IMR-90 (cell line): ENCODE measurements at regions not wholly inside any gene's neighbourhood (a gene's known extent, or its start where the extent isn't known, plus 50 kb on each side); places are given as distances from the start of the nearest gene placed in this dataset.

Experiments used
- ATAC-seq: fragments of 200-7000 bp; cut with Tn5 transposase; 2 replicates; pipeline ENCODE4 v1.9.1; 2020; ENCODE audit warnings: low read depth, mild to moderate bottlenecking, moderate library complexity
- BruUV-seq: library from RNA; stranded (reverse); fragments of 400-500 nt; replicated peaks from 2 replicates; lab custom pipeline; 2021; lab: Mats Ljungman, UMichigan
- CTCF ChIA-PET: fragments of 300-600 bp; formaldehyde crosslinking; extraction: SDS; loops from one replicate; lab custom pipeline; 2021; ENCODE audit warnings: antibody characterized with exemption; lab: Yijun Ruan, JAX
- POLR2A ChIA-PET: fragments of 300-600 bp; sonication (Branson Sonifier 250); formaldehyde crosslinking; loops from one replicate; lab custom pipeline; 2022; ENCODE audit warnings: antibody characterized with exemption; ENCODE audit not compliant: unreplicated experiment; lab: Charles Lee
- DNase-seq: peaks from one replicate; pipeline ENCODE4 v3.0.0; 2013
- H2AFZ ChIP-seq: replicated peaks from 2 replicates; pipeline ENCODE3; 2013; ENCODE audit warnings: low read length, mild to moderate bottlenecking; ENCODE audit not compliant: poor library complexity
- H2AK5ac ChIP-seq: 2 replicates; pipeline ENCODE4 v1.6.1; 2013; ENCODE audit warnings: low read depth, low read length, inconsistent platforms
- H2AK9ac ChIP-seq: replicated peaks from 2 replicates; pipeline ENCODE3; 2013; ENCODE audit warnings: mild to moderate bottlenecking, low read depth, low read length, moderate library complexity; ENCODE audit not compliant: poor library complexity
- H2BK120ac ChIP-seq: 2 replicates; pipeline ENCODE4 v1.6.1; 2013; ENCODE audit warnings: low read depth, low read length, inconsistent platforms
- H2BK15ac ChIP-seq: 3 replicates; pipeline ENCODE4 v1.6.1; 2013; ENCODE audit warnings: low read depth, low read length, inconsistent platforms
- H2BK20ac ChIP-seq: 2 replicates; pipeline ENCODE4 v1.6.1; 2013; ENCODE audit warnings: low read depth, mild to moderate bottlenecking, inconsistent platforms, low read length, moderate library complexity
- H2BK5ac ChIP-seq: 2 replicates; pipeline ENCODE4 v1.6.1; 2013; ENCODE audit warnings: mild to moderate bottlenecking, low read depth, low read length, inconsistent platforms; ENCODE audit not compliant: poor library complexity, severe bottlenecking
- H3K14ac ChIP-seq: replicated peaks from 2 replicates; pipeline ENCODE4 v1.6.1; 2013; ENCODE audit warnings: low read depth, low read length, inconsistent platforms
- H3K18ac ChIP-seq: 2 replicates; pipeline ENCODE4 v1.6.1; 2013; ENCODE audit warnings: low read depth, low read length, control low read depth
- H3K23ac ChIP-seq: 2 replicates; pipeline ENCODE4 v1.6.1; 2013; ENCODE audit warnings: low read depth, low read length, inconsistent platforms
- H3K27ac ChIP-seq: 2 replicates; pipeline ENCODE4 v1.5.1; 2013; ENCODE audit warnings: mild to moderate bottlenecking, control low read depth, low read length; ENCODE audit not compliant: insufficient read depth
- H3K27me3 ChIP-seq: 2 replicates; pipeline ENCODE4 v1.6.1; 2013; ENCODE audit warnings: low read length; ENCODE audit not compliant: control insufficient read depth, insufficient read depth
- H3K36me3 ChIP-seq: 2 replicates; pipeline ENCODE4 v1.6.1; 2013; ENCODE audit warnings: low read length, mixed read lengths; ENCODE audit not compliant: control insufficient read depth, insufficient read depth
- H3K4ac ChIP-seq: 2 replicates; pipeline ENCODE4 v1.6.1; 2013; ENCODE audit warnings: low read depth, low read length, inconsistent platforms
- H3K4me1 ChIP-seq: 2 replicates; pipeline ENCODE4 v1.6.1; 2013; ENCODE audit warnings: low read length, mixed read lengths; ENCODE audit not compliant: control insufficient read depth, insufficient read depth
- H3K4me2 ChIP-seq: 2 replicates; pipeline ENCODE4 v1.6.1; 2013; ENCODE audit warnings: low read depth, mild to moderate bottlenecking, control low read depth, low read length, moderate library complexity
- H3K4me3 ChIP-seq: 2 replicates; pipeline ENCODE4 v1.5.1; 2013; ENCODE audit warnings: low read depth, mild to moderate bottlenecking, control low read depth, low read length, moderate library complexity; ENCODE audit not compliant: insufficient read depth
- H3K56ac ChIP-seq: 2 replicates; pipeline ENCODE4 v1.6.1; 2013; ENCODE audit warnings: low read length, inconsistent platforms; ENCODE audit not compliant: insufficient read depth; ENCODE audit errors: extremely low read depth
- H3K79me1 ChIP-seq, 2 experiments: 2 replicates each; pipeline ENCODE4 v1.6.1; 2013; ENCODE audit warnings: low read length in 2 of 2, inconsistent platforms in 1 of 2, low read depth in 1 of 2
- H3K9ac ChIP-seq: 2 replicates; pipeline ENCODE4 v1.6.1; 2013; ENCODE audit warnings: low read depth, low read length, control low read depth
- H3K9me1 ChIP-seq: 2 replicates; pipeline ENCODE4 v1.6.1; 2013; ENCODE audit warnings: low read length, inconsistent platforms; ENCODE audit not compliant: insufficient read depth
- H3K9me3 ChIP-seq: 2 replicates; pipeline ENCODE4 v1.6.1; 2013; ENCODE audit warnings: low read length; ENCODE audit not compliant: control insufficient read depth, insufficient read depth
- H4K20me1 ChIP-seq: 2 replicates; pipeline ENCODE4 v1.6.1; 2013; ENCODE audit warnings: low read length, inconsistent platforms; ENCODE audit not compliant: insufficient read depth
- H4K5ac ChIP-seq: 2 replicates; pipeline ENCODE4 v1.6.1; 2013; ENCODE audit warnings: mild to moderate bottlenecking, low read depth, low read length, control low read depth
- H4K8ac ChIP-seq, 2 experiments: 2 replicates each; pipeline ENCODE4 v1.6.1; 2013; ENCODE audit warnings: low read depth in 2 of 2, low read length in 2 of 2, control low read depth in 1 of 2, inconsistent platforms in 1 of 2
- H4K91ac ChIP-seq: 2 replicates; pipeline ENCODE4 v1.6.1; 2013; ENCODE audit warnings: low read depth, low read length, inconsistent platforms; ENCODE audit not compliant: insufficient read depth
- CEBPB ChIP-seq: IDR thresholded peaks from 2 replicates; pipeline ENCODE4 v1.6.1; 2012; ENCODE audit warnings: low read depth, low read length, improper control_type of control experiment
- RAD21 ChIP-seq: IDR thresholded peaks from 2 replicates; pipeline ENCODE4 v1.6.1; 2012; ENCODE audit warnings: low read length, improper control_type of control experiment
- RCOR1 ChIP-seq: IDR thresholded peaks from 2 replicates; pipeline ENCODE4 v1.6.1; 2012; ENCODE audit warnings: mild to moderate bottlenecking, low read length, improper control_type of control experiment; ENCODE audit not compliant: insufficient replicate concordance
- USF2 ChIP-seq: fragments of 150-350 bp; IDR thresholded peaks from 2 replicates; pipeline ENCODE4 v1.6.1; 2017; ENCODE audit warnings: mild to moderate bottlenecking, antibody characterized with exemption, low read length, low read depth
- WGBS, 2 experiments: methylation state at CpG; one replicate each; pipeline versions ENCODE4 v1.1.5 to v1.1.7; 2013; ENCODE audit warnings: missing lambda C conversion rate in 2 of 2; ENCODE audit not compliant: insufficient read length in 1 of 2; ENCODE audit errors: extremely low coverage in 2 of 2; 5-methylcytosine and 5-hydroxymethylcytosine counted together
- dilution Hi-C: fragments of 300-500 bp; cut with HindIII; formaldehyde crosslinking; loops from one replicate; pipeline ENCODE4 v1.14.3; 2018; ENCODE audit warnings: low sequenced_read_pairs; ENCODE audit not compliant: unreplicated experiment
- in situ Hi-C: fragments of 300-500 bp; cut with MboI; formaldehyde crosslinking; loops from 3 replicates; pipeline ENCODE4 v1.14.3; 2019; ENCODE audit warnings: low sequenced_read_pairs, inconsistent platforms, mixed read lengths
- intact Hi-C: fragments of 100-400 bp; cut with micrococcal nuclease; formaldehyde crosslinking; loops from 2 replicates; pipeline ENCODE4 v1.10.0; 2022

GRCh38 chr2:128817813-128818212 lies 499.1 kb upstream of the HS6ST1 start:
- in situ Hi-C loops, result no loop called here
- H4K20me1 ChIP-seq, result no peaks in the 10 kb centered on the region
- no peak overlapping the region for H2AK9ac ChIP-seq
- H3K9me1 ChIP-seq, result no peaks in the 10 kb centered on the region
- dilution Hi-C loops, result no loop called here
- H3K14ac ChIP-seq, result no peak overlapping the region
- no peak overlapping the region for H2AFZ ChIP-seq
- no peak overlapping the region for H3K4me3 ChIP-seq
- no peak overlapping the region for H3K4me2 ChIP-seq
- WGBS, 2 experiments, result no CpG with 5 or more reads among the region's 6 CpGs
- no peak overlapping the region for H3K23ac ChIP-seq
- TF ChIP-seq CEBPB, result no peak
- TF ChIP-seq RAD21, result no peak
- no peak for TF ChIP-seq USF2
- no peak for TF ChIP-seq RCOR1
- no peak overlapping the region for H3K18ac ChIP-seq
- no peaks in the 10 kb centered on the region; the same call in 1 of the 2 replicates for H3K27me3 ChIP-seq
- ATAC-seq (no peak), DNase-seq (no peak)
- H3K9me3 ChIP-seq, result no peaks in the 10 kb centered on the region
- H2AK5ac ChIP-seq, result no peak overlapping the region
- intact Hi-C loops, result no loop called here
- H2BK5ac ChIP-seq, result no peak overlapping the region
- ChIA-PET CTCF (no interaction called here), POLR2A (no interaction called here)
- no TSS peak for BruUV-seq
- H4K5ac ChIP-seq, result no peak overlapping the region
- no peaks in the 10 kb centered on the region for H3K4me1 ChIP-seq
- no peak overlapping the region for H4K8ac ChIP-seq
- no peak overlapping the region for H2BK15ac ChIP-seq
- H3K56ac ChIP-seq, result no peak overlapping the region
- H4K91ac ChIP-seq, result no peak overlapping the region
- no peak overlapping the region for H3K9ac ChIP-seq
- no peak overlapping the region for H2BK20ac ChIP-seq
- H3K4ac ChIP-seq, result no peak overlapping the region
- H2BK120ac ChIP-seq, result no peak overlapping the region
- H3K36me3 ChIP-seq, result no peaks in the 10 kb centered on the region
- no peaks in the 10 kb centered on the region for H3K79me1 ChIP-seq
- H3K27ac ChIP-seq, result no peak overlapping the region
